GM18861 (cell line): ENCODE measurements at regions not wholly inside any gene's neighbourhood (a gene's known extent, or its start where the extent isn't known, plus 50 kb on each side); places are given as distances from the start of the nearest gene placed in this dataset.

ENCODE experiments used
- ATAC-seq: cut with Tn5 transposase; IDR thresholded peaks from one replicate; pipeline ENCODE4 v1.9.1; 2021; ENCODE audit not compliant: unreplicated experiment

GRCh38 chr16:52805559-52806168 lies 247.0 kb downstream of the CHD9NB start:
- ATAC-seq, result no peak

DNA sequence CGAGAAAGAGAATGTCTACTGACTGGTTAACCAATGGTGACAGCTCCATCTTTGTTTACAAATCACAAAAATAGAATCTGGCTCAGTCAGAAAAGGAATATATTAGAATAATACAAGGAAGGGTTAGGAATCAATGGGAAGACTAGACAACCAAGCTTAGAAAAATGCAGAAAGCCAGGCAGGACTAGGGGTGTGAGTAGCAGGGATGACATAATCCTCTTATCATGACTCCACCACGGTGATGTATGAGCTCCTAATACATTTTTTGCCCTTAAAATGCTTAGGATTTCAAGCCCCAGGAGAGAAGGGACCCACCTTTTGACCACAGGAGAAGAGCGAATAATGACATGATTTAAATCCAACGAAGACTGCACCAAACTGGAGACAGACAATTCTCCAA lies 252.3 kb downstream of the CHD9NB start:
- ATAC-seq, result no peak

DNA sequence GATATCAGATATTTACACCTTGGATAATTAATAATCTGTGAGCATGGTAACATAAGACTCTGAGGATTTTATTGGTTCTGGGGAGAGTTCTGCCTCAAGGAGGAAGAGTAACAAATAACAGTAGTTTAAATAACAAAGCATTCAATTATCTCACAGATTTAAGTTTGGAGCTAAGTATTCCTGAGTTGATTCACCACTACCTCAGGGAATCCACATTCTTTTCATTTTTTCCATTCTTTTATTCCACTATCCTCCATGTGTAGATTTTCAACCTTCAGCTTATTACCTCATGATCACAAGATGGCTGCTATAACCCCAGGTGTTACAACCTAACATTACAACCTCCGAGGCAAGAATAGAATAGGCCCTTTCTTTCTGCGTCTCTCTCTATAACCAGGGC lies 252.2 kb upstream of the TOX3 start:
- no peak for ATAC-seq

GRCh38 chr16:52787709-52788108 lies 240.8 kb upstream of the TOX3 start:
- ATAC-seq, result no peak

DNA sequence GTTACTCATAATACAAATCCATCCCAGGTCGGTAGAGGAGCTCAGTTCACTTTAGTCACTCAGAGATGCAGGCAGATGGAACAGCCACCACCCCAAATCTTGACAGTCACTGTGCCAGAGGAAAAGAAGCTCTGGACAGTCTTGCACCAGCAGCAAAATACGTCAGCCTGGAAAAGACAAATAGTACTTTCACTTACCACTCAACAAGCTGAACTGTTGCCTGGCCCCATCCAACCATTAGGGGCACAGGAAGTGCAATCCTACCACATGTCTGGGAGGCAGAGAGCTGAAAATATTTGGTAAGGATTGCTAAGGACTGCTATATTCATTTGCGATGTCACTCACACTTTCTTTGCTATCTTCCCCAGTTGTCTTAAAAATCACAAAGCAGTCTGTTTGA lies 239.1 kb upstream of the TOX3 start:
- ATAC-seq, result no peak

DNA sequence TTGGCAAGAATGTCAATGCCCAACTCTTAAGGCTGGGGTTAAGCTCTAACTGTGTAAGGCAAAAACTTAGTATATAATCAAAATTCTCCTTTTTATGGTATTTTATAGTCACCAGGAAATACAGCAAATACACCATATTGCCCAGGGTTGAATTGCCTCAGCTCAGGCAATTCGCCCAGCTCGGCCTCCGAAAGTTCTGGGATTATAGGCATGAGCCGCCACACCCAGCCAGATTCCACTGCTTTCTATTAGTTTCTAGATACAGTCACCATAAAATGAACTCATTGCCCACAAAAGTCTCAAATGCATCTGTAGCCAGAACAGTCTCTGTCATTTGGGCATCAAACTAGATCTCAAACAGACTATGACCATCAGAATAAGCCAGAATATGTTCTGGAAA lies 238.7 kb upstream of the TOX3 start:
- ATAC-seq, result no peak

GRCh38 chr16:52783616-52784015 lies 236.7 kb upstream of the TOX3 start:
- no peak for ATAC-seq

- no peak for ATAC-seq
Observed at GRCh38 chr16:52781005-52781630, 234.2 kb upstream of the TOX3 start.

DNA sequence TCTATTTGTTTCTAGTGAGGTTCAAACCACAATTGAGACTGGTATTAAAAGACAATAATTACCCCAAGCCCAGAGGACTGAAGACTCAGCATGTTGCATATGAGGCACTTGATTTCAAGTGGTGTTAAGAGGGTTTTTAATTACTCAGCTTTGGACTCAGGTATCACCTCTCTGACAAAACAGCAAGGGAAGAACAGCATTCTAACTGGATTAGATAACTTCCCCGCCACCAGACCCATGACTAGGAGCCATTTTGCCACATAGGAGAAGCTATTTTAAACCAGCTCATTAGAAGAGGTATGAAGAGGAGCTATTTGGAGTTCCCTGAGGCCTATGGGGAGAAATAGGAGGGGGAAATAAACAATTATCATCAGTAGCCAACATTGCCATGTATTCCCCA lies 226.1 kb upstream of the TOX3 start:
- no peak for ATAC-seq

GRCh38 chr16:52770828-52771227 lies 223.9 kb upstream of the TOX3 start:
- no peak for ATAC-seq

DNA sequence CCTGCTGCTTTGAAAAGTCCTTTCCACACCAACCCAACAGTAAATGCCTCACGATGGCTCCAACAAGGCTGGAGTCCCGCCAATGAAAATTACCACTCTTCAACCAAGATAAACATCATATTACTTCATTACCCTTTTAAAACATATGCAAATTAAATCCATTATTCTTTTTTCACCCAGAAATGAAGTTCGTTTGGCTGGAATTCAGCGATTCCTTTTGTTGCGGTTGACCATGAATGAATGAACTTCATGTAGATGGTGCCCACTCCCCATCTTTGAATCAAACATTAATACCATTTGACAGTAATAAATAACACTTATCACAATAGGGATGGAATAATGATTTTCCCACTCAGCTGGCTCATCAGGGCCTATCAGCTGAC lies 211.5 kb upstream of the TOX3 start:
- no peak for ATAC-seq

- no peak for ATAC-seq
Observed at GRCh38 chr16:52757746-52758472, 211.0 kb upstream of the TOX3 start.

DNA sequence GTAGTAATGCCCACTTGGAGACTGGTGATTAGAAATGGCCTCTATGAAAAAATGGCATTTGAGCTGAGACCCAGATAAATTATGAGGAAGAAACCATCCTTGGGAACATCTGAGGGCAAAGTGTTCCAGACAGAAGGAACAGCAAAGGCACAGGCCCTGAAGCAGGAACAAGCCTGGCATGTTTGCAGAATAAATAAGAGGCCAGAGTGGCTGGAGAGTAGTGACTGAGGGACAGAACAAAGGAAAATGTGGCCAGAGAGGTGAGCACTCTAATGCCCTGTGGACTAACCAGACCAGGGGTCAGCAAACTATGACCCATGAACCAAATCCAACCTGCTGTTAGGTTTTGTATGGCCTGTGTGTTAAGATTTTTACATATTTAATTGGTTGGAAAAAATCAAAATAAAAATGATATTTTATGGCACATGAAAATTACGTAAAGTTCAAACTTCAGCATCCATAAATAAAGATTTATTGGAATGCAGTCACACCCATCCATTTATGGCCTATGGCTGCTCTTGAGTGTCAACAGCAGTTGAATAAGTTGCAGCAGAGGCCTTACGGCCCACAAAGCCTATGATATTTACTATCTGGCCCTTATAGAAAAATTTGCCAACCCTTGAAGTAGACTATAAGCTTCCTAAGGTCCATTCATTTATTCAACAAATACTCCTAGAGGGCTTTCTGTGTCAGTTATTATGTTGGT lies 210.0 kb upstream of the TOX3 start:
- ATAC-seq, result no peak

- ATAC-seq, result no peak
Observed at GRCh38 chr16:52755396-52755795, 208.5 kb upstream of the TOX3 start.

GRCh38 chr16:52751035-52751434 lies 204.1 kb upstream of the TOX3 start:
- no peak for ATAC-seq

DNA sequence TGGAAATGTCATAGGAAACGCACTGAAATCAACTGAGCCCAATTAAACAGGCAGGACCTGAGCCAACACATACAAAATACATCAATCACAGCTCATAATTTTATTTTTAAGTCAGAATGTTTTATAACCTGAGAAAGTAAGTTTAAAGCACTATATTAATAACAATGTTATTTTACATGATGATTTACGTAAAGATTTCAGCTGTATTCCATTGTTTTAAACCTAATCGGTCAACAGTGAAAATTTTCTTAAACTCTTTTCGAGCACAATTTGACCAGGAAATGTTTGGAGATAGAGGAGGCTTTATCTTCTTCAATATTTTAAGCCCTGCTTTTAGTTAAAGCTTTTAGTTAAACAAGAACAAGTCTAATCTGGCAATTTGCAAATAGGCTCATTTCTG lies 201.8 kb upstream of the TOX3 start:
- ATAC-seq, result no peak

- ATAC-seq, result no peak
Observed at GRCh38 chr16:52747088-52747595, 200.2 kb upstream of the TOX3 start.

GRCh38 chr16:52743707-52744106 lies 196.8 kb upstream of the TOX3 start:
- no peak for ATAC-seq

DNA sequence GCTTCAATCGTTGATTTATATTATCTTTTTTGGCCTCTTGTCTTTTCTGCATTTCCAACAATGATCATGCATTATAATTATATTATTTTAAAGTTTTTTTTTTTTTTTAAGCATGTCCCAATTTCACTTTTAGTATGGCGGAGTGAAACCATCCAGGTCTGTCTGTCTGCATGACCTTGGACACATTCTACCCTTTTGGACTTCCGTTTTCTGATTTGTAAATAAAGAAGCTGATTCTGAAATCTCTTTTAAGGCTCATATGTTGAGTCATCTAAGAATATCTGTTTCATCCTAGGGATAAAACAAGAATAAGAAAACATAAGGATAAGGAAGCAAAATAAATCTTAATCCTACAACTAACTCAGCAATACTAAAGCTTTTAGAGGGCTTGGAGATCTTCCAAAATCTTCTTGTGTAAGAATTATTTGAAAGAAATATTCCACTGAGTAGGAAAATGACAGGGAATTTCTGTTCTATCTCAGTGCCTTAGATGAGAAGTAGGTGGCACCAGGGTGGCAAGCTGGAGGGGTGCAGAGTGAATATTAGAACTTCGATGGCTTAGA lies 195.7 kb upstream of the TOX3 start:
- no peak for ATAC-seq

- no peak for ATAC-seq
Observed at GRCh38 chr16:52742052-52742451, 195.1 kb upstream of the TOX3 start.

- ATAC-seq, result no peak
Observed at GRCh38 chr16:52741351-52741750, 194.4 kb upstream of the TOX3 start.
